ENCODE measurements at regions not wholly inside any gene's neighbourhood (a gene's known extent, or its start where the extent isn't known, plus 50 kb on each side); places are given as distances from the start of the nearest gene placed in this dataset.

DNA sequence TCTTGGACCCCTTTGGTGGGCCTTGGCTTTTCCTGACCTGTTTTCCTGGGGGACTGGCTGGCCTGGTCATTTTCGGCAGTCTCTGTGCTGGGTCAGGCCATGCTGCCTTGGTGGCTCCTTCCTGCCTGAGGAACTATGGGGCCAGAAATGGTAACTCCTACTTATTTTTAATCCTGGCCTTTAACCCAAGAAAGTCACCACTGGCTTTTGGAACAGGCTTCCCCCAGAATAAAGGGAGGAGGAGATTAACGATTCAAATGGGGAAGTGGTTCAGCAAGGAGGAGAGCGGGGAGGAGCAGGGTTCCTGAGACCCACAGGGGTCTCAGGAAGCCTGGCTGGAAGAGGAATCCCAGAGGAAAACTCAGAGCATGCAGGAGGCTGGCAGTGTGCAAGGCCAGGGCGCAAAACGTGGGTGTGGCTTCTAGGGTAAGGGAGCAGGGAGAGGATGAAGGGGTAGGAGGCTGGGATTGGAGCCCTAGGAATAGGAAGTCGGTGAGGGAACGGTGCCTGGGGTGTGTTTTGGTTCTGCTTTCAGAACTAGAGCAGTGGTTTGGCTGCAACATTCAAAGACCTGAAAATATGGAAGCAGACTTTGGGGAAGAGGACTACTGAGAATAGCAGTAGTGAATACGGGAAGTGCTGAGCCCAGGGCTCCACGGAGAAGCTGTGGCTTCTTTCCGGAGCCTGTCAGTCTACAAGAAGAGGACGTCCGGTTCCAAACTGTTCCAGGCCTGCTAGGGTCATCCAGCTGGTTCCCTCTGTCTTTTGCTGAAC is 271.1 kb upstream of the KLF4 start:
- DNase-seq (ENCODE audit: low spot score) (no peak), ATAC-seq (peak; percentile 90)
- intact Hi-C loops (cut with DNase I) = no loop called here

DNA sequence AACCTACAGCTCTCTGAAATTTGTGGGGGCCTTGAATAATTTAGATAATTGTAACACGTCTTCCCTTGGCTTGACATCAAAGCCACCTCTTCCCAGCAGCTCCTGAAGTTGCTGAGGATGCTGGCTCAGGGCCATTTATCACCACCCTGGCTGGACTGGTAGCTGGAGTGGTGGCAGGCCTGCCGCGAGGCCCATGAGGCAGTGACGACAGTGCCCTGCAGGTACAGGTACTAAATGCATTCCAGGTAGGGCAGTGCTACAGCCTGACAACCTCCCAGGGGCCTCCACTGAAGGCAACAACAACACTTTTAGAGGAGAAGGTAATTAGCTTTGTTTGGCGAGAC is 270.2 kb upstream of the KLF4 start:
- intact Hi-C loops (cut with DNase I) = no loop called here
- DNase-seq (ENCODE audit: low spot score) = no peak
- no peak for ATAC-seq

DNA sequence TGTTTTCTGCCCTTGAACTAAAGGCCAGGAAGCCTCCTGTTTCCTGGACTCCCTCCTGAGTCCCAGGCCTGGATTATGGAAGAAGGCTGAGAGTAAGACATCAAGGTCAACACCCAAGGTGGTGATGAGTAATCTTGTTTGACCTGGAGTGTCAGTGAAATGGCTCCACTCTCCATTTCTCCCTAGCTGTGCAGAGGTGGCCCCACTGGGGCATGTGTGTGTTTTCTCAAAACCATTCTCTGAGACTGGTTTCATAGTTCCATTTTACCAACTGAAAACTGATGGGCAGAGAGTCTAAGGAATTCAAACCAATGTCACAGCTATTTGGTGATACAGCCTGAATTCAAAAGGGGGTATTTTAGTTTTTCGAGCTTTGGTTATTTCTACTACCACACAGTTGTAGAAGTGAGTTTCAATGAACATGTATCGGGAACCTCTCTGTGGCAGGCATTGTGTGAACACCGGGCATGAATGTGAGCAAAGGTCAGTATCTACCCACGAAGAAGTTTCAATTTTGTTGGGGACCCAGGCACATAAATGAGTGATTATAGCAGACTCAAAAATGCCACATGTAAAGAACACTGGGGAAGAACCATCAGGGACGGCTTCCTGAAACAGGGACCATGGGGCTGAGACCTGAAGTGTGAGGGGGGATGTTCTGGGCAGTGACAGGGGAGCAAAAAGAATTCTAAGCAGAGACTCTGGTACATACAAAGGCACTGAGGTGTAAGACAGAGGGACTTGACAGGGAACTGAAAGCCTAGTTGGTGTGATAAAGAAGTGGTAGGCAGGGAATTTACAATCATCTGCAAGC is 269.6 kb upstream of the KLF4 start:
- DNase-seq (ENCODE audit: low spot score) (no peak), ATAC-seq (no peak)
- intact Hi-C loops (cut with DNase I) = no loop called here

DNA sequence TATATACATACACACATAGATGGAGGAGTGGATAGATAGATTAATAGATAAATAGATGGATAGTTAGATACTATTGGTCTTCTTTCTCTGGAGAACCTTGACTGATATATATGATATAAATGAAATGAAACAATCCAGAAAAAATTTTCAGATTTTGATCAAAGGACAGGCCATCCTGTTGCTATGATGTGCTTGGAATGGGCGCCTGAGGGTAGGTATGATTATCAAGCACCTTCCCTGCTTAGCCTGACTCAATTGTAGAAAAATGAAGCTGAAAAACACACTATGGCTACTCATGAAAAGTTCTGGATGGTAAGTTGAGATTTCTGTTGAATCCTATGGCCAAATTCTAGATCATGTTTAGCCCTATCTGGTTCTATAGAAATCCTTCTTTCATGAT is 266.5 kb upstream of the KLF4 start:
- no peak for DNase-seq (ENCODE audit: low spot score)
- intact Hi-C loops (cut with DNase I) = no loop called here
- ATAC-seq = no peak

DNA sequence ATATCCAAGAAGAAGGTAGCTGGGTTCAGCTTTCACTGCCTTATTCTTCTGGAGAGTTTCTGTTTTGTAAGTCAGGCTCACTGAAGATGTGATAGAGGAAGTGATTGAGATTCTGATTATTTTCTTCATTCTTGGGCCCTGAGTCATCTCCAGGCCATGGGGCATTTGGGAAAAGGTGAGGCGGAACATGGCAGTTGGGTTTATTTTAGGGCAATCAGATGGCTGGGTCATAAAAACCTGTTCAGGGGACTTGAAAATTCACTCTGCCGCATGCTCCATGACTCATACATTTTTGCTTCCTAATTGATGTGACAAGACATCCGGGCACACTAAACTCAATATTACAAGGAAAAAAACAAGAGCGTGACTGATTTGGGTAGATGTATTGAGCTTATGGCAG is 265.7 kb upstream of the KLF4 start:
- ATAC-seq (no peak), DNase-seq (ENCODE audit: low spot score) (no peak)
- intact Hi-C loops (cut with DNase I) = no loop called here

DNA sequence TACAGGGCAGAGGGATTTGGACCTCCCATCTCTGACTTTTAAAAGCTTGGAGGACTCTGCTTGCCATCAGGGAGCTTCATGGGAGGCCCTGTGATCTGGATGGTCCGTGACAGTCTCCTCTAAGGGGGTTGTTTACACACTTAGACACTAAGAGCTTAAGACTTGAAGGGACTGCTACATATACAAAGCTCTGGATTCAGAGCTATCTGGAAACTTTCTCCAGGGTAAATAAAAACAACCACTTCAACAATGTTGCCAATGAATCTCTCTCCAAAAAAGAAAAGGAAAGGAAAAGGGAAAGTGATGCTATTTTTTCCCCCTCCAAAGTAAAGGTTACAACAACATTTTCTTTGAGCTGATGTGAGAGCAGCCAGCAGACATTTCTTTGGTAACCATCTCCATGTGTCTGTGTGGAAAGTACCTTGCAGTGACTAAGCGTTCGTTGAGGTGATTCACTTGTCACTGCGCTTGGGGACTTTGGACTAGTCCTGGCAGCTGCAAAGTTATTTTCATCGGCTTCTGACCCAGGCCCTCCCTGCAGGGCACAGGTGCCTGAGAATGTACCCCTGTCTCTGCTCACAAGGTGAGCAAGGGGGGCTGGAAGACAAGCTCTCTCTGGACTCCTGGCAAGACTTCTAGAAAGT is 262.1 kb upstream of the KLF4 start:
- intact Hi-C loops (cut with DNase I) = no loop called here
- ATAC-seq (peak; percentile 65), DNase-seq (ENCODE audit: low spot score) (no peak)

DNA sequence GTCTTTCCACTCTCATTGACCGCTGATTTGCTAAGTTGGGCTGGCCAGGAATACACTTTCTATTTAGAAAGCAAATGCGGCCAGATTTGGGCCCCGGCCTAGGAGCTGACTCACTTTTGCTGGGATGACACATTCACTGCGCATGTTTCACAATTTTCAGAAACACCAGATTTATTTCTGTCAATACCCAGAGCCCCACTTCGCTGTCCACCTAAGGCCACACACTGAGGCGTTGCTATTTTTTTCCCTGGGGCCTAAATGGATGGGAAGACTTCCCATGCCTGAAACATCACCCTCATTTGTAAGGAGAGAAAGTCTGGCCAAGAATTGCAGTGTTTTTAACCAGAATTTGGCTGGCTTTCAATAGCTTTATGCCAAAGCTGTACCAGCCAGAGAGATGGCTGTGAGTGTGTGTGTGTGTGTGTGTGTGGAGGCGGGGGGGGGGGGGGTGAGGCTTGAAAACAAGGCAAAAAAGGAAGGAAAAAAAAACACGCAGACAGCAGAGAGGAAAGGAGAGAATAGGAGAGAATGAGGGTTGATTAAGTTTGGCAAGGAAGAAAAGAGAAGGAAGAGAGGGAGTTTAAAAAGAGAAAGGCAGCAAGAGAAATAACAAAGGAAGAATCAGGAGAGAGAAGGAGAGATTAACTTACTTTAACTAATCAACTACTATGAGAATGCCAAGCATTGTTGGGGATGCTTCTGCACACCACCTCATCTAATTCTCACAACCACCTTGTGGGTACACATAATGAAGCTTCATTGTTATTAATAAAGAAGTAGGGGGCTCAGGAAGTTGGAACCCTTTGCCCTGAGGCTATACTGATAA is 261.4 kb upstream of the KLF4 start:
- DNase-seq (ENCODE audit: low spot score) (peak; percentile 89), ATAC-seq (peak; percentile 94)
- intact Hi-C loops (cut with DNase I) = no loop called here

DNA sequence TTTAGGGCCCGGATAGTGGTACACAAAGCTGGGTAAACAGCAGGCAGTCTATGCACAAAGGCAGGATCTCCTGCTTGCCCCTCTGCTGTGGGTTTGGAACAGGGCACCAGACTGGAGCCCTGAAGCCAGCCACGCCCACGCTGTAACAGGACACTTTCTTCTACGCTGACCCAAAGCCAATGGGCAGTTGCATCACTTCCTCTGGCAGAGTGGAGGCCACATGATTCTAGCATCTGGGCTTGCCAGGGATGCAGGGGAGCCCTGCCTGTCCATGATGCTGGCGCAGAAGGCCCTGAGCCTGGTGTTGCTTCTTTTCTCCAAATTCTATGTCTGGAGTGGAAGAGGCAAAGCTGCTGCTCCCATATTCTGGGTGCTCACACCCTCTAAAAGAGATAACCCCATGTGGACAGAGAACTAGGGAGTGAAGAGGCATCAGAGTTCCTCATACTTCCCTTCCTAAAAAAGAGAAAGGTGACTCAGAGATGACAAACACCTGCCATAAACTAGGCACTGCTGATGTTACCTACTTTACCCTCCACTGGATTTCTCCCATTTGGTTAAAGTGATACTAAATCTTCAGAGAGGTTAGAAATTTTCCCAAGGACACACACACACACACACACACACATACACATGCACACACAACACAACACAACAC is 260.3 kb upstream of the KLF4 start:
- ATAC-seq (peak; percentile 93), DNase-seq (ENCODE audit: low spot score) (peak; percentile 89)
- intact Hi-C loops (cut with DNase I) = no loop called here

DNA sequence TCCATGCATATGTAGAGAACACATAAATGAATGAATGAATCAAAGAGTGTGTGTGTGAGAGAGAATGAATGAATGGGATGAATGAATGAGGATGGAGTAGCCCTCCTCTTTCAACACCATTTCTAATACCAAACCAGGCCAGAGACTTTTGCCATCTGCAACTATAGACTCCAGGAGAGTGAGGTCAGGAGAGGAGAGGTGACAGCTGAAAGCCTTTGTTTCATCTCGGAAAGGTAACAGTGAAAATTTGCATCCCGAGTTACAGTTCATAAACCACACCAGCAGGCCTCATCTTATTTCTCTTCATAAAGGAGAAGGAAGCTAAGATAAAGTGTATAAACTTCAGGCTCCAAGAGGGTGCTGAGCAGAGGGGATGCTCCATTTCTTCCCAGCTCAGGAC is 255.3 kb upstream of the KLF4 start:
- intact Hi-C loops (cut with DNase I) = no loop called here
- no peak for ATAC-seq
- DNase-seq (ENCODE audit: low spot score) = no peak

DNA sequence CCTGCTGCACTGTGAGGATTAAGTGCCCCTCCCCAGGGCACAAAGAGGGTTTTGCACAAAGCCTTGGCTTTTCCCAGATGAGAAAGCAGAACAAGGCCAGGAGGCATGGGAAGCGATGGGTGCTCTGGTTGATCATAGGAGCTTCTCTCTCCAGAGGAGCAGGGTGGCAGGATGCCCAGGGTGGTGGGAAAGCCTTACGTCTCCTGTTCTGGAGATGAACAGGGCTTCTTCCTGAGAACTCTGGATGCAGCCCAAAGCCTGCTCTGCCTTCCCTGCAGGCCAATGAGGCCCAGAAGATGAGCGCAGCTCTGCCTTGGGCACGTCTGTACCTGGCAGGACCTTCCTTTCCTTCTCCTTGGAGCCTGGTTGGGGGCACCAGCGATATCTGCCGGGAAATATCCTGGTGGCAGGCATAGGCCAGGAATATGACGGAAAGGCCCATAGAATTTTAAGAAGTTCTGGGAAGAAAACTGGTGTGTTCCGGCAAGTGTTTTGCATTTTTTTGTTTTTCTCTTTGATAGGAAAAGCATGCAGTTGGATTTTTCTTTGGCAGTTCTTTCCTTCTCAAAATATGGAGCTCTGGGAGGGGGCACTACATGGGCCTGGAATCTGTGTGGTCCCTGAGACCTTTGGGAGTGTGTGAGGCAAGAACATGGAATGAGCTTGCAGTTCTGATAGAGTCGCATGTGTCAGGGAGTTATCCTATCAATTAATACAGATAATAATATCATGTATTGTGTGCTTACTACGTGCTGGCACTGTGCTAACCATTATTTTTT is 253.2 kb upstream of the KLF4 start:
- ATAC-seq (no peak), DNase-seq (ENCODE audit: low spot score) (no peak)
- intact Hi-C loops (cut with DNase I) = no loop called here

DNA sequence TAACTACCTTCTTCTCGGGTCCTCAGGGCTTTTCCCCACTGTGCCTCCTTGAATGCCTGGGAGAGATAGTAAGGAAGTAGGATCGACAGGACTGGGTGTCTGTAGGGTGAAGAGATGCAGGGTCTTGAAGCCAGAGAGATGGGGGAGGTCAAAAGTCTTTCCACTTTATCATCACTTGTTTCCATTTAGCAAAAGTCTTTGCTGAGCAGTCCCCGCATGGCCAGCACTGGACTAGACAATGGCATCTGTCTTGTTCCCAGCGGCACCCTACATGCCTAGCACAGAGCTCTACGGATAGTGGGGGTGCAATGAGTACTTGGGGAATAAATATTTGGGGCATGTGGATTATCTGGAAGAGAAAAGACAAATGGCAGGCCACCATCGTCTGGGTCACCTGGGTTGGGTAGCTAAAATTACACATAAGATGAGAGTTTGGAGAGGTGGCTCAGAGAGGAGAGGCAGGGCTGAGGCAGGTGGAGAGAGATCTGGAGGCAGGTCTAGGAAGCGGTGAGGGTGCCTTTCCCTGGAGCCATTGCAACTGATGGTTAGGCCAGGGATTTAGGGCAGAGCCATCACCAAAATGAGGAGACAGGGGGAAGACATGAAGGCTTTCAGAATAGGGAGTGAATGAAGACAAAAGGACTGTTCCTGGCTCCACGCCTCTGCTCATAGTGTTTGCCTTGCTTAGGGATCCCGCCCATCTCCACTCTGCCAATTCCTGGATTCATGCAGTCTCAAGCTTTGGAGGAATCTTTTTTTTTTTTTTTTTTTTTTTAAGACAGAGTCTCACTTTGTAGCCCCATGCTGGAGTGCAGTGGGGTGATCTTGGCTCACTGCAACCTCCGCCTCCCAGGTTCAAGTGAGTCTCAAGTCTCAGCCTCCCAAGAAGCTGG is 250.8 kb upstream of the KLF4 start:
- peak; percentile 72 for DNase-seq (ENCODE audit: low spot score)
- peak; percentile 65 for ATAC-seq
- intact Hi-C loops (cut with DNase I) = no loop called here

DNA sequence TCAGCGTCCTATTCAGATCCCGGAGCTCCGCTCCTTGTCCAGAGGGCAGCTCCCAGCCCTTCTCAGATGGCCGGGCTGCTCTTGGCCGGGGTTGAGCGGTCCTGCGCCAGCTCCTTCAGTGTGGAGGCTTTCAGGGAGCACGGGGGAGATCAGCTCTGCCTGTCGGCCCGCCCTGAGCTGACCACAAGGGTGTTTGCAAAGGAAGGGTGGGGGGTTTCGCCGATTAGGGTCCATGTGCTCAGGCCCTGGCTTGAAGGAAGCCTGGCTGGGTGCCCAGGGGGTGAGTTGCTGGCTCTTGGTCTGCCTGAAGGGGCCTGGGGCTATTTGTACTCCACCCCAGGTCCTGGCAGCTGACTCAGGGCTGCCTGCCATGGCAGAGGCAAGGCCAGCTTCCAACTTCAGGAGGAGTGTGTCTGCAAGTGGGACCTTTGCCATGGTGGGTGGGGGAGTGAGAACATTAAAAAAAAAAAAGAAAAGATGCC is 250.1 kb upstream of the KLF4 start:
- intact Hi-C loops (cut with DNase I) = no loop called here
- peak; percentile 73 for ATAC-seq
- DNase-seq (ENCODE audit: low spot score) = peak; percentile 71

DNA sequence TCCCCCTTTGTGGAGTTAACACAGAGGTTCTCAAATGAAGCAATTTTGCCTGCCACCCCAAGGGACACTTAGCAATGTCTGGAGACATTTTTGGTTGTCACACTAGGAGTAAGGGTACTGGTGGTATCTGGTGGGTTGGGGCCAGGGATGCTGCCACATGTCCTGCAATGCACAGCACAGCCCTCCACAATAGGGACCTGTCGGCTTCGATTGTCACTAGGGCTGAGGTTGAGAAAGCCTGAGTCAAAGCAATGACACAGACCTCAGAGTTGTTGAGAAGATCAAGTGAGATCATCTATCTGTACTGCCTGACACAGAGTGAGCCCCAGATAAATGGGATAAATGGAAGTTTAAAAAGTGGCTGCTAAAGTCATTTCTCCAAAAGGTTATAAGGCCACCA is 249.2 kb upstream of the KLF4 start:
- intact Hi-C loops (cut with DNase I) = no loop called here
- ATAC-seq (peak; percentile 46), DNase-seq (ENCODE audit: low spot score) (no peak)

DNA sequence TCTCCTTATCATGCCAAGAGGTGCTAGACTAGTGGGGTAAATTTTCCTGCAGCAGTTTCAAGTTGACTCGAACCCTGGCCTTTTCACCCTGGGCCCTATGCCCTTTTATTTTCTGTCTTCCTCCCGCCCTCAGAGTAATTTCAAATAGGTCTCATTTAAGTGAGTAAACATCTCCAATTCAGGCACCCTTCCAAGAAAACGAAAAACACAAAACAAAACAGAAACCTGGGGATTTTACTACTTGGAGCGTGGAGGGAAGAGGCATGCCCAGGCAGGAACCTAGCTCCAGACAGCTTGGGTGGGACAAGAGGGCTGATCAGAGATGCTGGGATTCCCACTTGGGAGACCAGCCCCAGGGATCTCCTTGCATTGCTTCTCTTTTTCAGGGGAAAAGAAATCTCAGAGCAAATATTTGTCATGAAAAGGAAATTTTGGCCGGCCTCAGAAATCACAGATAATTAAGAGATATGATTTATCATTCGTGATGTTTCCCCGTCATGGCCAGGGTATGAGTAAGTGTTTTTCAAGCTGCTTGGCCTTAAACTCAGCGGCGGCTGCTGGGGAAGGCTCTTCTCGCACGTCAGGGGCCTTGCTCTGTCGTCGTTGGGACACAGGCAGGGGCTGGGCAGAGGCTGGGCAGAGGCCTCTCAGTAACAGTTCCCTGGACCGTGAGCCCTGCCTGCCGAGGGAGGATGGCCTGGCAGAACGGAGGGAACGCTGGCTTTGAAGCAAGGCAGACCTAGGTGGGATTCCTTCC is 248.6 kb upstream of the KLF4 start:
- intact Hi-C loops (cut with DNase I) = no loop called here
- peak; percentile 70 for DNase-seq (ENCODE audit: low spot score)
- peak; percentile 68 for ATAC-seq

DNA sequence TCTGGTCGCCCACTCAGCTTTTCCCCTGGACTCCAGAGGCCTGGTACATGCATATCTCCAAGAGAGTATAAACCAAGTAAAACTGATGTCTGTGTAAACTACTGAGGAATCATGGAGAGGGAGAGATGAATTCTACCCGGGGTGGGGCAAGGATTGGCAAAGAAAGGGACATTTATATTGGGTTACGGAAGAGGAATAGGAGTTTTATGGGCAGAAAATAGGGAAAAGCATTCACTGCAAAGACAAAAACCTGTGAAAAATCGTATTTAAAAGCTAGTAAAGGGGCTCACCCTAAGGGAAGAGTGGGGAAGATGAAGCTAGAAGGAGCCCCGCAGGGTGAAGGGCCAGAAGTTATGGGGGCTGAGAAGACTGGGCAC is 248.0 kb upstream of the KLF4 start:
- DNase-seq (ENCODE audit: low spot score) (no peak), ATAC-seq (no peak)
- intact Hi-C loops (cut with DNase I) = no loop called here

DNA sequence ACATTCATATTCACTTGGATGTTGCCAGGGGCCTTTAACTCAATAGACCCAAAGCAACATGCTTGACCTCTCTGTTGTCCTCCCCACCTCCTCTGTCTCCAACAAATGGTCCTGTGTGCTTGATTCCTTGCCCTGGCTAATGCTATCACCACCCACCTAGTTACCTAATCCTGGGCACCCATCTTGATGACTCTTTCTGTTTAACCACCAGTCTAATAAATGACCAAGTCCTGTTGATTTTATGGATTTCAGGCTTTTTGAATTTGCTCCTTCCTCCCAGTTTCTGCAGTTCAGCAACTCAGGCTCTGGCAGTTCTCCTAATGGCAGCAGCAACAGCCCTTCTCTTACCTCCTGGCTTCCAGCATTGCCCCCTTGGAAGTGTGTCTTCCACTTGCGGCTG is 246.3 kb upstream of the KLF4 start:
- intact Hi-C loops (cut with DNase I) = no loop called here
- DNase-seq (ENCODE audit: low spot score) = no peak
- no peak for ATAC-seq
